ENCODE measurements at regions not wholly inside any gene's neighbourhood (a gene's known extent, or its start where the extent isn't known, plus 50 kb on each side); places are given as distances from the start of the nearest gene placed in this dataset.

- ChIA-PET POLR2A (no interaction called here), SMC1A (ENCODE audit: uncharacterized antibody, unreplicated experiment) (no interaction called here), RAD21 (ENCODE audit: unreplicated experiment) (no interaction called here), CTCF (no interaction called here)
- BruUV-seq (replicated peaks), result no TSS peak
- H4K20me1 ChIP-seq (ENCODE audit: control insufficient read depth, insufficient read depth), result no peaks in the 10 kb centered on the region
- H3K36me3 ChIP-seq (ENCODE audit: control insufficient read depth in 2 of 2, insufficient read depth in 2 of 2, low read length in 1 of 2), result no peaks in the 10 kb centered on the region
- ATAC-seq (no peak), DNase-seq (ENCODE audit: low read depth, low spot score) (no peak), FAIRE-seq (no peak)
- intact Hi-C loops (cut with micrococcal nuclease; ENCODE audit: unreplicated experiment), result no loop called here
- no peak overlapping the region for H3K9ac ChIP-seq (ENCODE audit: control insufficient read depth, insufficient read depth, low read length)
- 13% methylated on average over 1 of the region's 1 CpG for WGBS (ENCODE audit: insufficient coverage, insufficient replicate concordance, low lambda C conversion rate, missing lambda C conversion rate)
- no peaks in the 10 kb centered on the region for H3K9me3 ChIP-seq (replicated peaks; ENCODE audit: control insufficient read depth, insufficient read depth, low read length)
- H3K27ac ChIP-seq (ENCODE audit: control insufficient read depth, insufficient read depth), result no peak overlapping the region
- in situ Hi-C loops (cut with MboI), result no loop called here
- H3K4me2 ChIP-seq (ENCODE audit: control insufficient read depth, insufficient read depth), result no peak overlapping the region
- H3K4me1 ChIP-seq (ENCODE audit: control insufficient read depth, insufficient read depth, low read length), result no peaks in the 10 kb centered on the region
- H2AFZ ChIP-seq (ENCODE audit: control insufficient read depth, low read depth, low read length), result no peak overlapping the region
- no peaks in the 10 kb centered on the region for H3K27me3 ChIP-seq (replicated peaks in 1 of 2; ENCODE audit: control insufficient read depth in 2 of 2, insufficient read depth in 2 of 2, low read length in 1 of 2)
- no peaks in the 10 kb centered on the region for H3K79me2 ChIP-seq (ENCODE audit: control insufficient read depth, insufficient read depth, low read length)
- no peak overlapping the region for H3K4me3 ChIP-seq
- TF ChIP-seq FOXM1 (IDR thresholded peaks at IDR 0.05; ENCODE audit: low read depth, low read length) (no peak), PAX8 (IDR thresholded peaks at IDR 0.05) (no peak), BACH1 (IDR thresholded peaks at IDR 0.05; ENCODE audit: borderline replicate concordance) (no peak), KDM1A (IDR thresholded peaks at IDR 0.05; ENCODE audit: borderline replicate concordance) (no peak), RAD21 (IDR thresholded peaks at IDR 0.05; ENCODE audit: insufficient read depth, low read depth, low read length) (no peak), LARP7 (IDR thresholded peaks at IDR 0.05) (no peak), E4F1 (IDR thresholded peaks at IDR 0.05; ENCODE audit: borderline replicate concordance, partially characterized antibody) (no peak), NFIC (IDR thresholded peaks at IDR 0.05; ENCODE audit: low read depth, low read length) (no peak), MTA2 (IDR thresholded peaks at IDR 0.05; ENCODE audit: low read depth) (no peak), BHLHE40 (IDR thresholded peaks at IDR 0.05; ENCODE audit: borderline replicate concordance in 1 of 2, low read depth in 2 of 2, low read length in 1 of 2) (no peak), HDGF (IDR thresholded peaks at IDR 0.05) (no peak), ZNF592 (IDR thresholded peaks at IDR 0.05) (no peak), NFXL1 (IDR thresholded peaks at IDR 0.05; ENCODE audit: borderline replicate concordance) (no peak), REST (IDR thresholded peaks at IDR 0.05; ENCODE audit: low read depth, low read length) (no peak), USF2 (IDR thresholded peaks at IDR 0.05; ENCODE audit: borderline replicate concordance, low read depth, low read length) (no peak)
These were observed 93.7 kb downstream of the FZD1 start for GRCh38 chr7:91357901-91358300.
